ENCODE measurements at regions not wholly inside any gene's neighbourhood (a gene's known extent, or its start where the extent isn't known, plus 50 kb on each side); places are given as distances from the start of the nearest gene placed in this dataset.
"Not testable (repeated sequence)": the region's sequence is repeated elsewhere in the genome, so short reads cannot be mapped to it uniquely, and the experiment has no call there.

DNA sequence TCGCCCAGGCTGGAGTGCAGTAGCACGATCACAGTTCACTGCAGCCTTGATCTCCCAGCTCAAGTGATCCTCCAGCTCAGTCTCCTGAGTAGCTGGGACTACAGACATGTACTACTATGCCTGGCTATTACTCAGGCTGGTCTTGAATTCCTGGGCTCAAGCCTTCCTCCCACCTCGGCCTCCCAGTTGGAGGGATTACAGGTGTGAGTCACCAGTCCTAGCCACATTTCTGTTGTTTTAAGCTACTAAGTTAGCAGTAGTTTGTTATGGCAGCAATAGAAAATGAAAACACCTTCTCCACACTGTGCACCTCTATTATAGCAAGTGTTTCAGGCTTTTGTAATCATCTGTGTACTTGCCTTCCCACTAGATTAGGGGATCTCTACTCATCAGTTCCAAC is 588.9 kb upstream of the TLE4 start:
- DNase-seq (ENCODE audit: low spot score), result no peak
- Histone ChIP-seq H3K9me3 (no peaks in the 10 kb centered on the region), H3K4me3 (no peak overlapping the region), H3K36me3 (no peaks in the 10 kb centered on the region), H3K27me3 (no peaks in the 10 kb centered on the region), H3K4me1 (no peaks in the 10 kb centered on the region), H3K27ac (no peak overlapping the region)
- TF ChIP-seq, protein P1, sequence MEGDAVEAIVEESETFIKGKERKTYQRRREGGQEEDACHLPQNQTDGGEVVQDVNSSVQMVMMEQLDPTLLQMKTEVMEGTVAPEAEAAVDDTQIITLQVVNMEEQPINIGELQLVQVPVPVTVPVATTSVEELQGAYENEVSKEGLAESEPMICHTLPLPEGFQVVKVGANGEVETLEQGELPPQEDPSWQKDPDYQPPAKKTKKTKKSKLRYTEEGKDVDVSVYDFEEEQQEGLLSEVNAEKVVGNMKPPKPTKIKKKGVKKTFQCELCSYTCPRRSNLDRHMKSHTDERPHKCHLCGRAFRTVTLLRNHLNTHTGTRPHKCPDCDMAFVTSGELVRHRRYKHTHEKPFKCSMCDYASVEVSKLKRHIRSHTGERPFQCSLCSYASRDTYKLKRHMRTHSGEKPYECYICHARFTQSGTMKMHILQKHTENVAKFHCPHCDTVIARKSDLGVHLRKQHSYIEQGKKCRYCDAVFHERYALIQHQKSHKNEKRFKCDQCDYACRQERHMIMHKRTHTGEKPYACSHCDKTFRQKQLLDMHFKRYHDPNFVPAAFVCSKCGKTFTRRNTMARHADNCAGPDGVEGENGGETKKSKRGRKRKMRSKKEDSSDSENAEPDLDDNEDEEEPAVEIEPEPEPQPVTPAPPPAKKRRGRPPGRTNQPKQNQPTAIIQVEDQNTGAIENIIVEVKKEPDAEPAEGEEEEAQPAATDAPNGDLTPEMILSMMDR (IDR thresholded peaks at IDR 0.05), result no peak

DNA sequence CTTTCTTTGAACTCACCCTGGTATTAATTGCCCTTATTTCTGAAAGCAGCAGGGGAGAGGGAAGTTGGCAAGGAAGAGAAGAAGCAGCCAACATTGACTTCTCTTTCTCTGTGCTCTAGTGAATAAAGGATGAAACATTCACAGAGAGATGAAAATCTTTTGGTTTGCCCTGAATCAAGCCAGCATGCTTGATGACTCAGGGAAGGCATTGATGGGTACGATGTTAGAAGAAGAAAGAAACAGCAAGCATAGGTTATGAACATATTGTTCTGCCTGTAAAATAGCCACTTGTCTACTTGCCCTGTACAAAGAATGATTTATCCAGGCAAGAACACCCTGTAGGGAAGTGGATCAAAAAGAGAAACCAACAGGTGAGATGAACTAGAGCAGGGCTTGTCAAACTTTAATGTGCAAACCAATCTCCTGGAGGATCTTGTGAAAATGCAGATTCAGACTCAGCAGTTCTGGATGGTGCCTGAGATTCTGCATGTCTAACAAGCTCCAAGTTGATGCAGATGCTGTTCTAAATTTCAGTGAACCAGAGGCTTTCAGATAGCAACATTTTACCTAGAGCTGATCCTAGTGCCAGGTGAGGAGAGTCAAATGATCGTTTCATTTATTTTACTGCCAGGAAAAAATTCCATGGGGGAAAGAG is 586.6 kb upstream of the TLE4 start:
- TF ChIP-seq, protein P1 (IDR thresholded peaks at IDR 0.05), result no peak

DNA sequence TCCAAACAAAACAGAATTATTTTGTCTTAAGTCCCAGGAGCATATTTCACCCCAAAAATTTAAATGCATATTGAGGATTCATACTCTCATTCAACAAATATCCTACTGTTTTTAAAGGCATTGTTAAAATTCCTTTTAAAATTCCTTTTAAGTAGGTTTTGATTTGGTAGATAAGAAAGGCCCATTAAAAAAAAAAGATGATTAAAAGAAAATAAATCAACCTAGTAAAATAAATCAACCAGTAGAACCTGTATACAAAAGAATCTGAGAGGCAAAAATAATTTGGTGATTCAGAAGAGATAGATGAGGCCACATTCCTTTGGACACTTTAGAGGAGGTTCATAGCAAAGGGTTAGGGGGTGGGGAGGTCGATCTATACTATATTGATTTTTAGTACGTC is 585.3 kb upstream of the TLE4 start:
- no peaks in the 10 kb centered on the region for H3K4me1 ChIP-seq

More for the DNA sequence above, 586.6 kb upstream of the TLE4 start:
- no peak for DNase-seq (ENCODE audit: low spot score)
- Histone ChIP-seq H3K9me3 (no peaks in the 10 kb centered on the region), H3K36me3 (no peaks in the 10 kb centered on the region), H3K4me1 (no peaks in the 10 kb centered on the region), H3K27ac (no peak overlapping the region), H3K4me3 (no peak overlapping the region), H3K27me3 (no peaks in the 10 kb centered on the region)

DNA sequence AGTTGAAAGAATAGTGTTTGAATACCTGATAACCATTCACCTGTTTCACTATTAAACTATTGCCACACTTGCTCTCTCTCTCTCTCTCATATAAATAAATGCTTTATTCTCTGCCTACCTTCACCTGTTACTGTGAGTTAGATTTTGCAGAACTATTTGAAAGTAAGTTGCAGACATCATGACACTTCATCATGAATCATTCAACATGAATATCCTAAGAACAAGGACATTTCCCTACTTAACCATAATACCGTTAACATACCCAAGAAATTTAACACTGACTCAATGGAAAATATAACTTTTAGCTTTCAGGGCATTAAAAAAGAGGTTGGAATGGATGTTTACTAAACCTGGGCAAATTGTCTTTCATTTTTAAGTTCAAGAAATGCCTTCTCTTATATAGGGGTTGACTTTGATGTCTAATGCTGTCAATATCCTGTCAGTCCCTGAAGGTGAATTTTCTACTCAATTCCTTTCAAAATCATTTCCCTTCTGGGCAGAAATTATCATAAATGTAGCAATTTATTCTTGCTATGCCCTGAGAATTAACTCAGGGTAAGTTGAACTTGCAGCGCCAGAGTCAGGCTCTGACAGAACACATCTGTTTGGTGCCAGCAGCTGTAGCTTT is 582.6 kb upstream of the TLE4 start:
- no peak for DNase-seq (ENCODE audit: low spot score)
- Histone ChIP-seq H3K4me1 (no peaks in the 10 kb centered on the region), H3K36me3 (no peaks in the 10 kb centered on the region), H3K27ac (no peak overlapping the region), H3K4me3 (no peak overlapping the region), H3K9me3 (no peaks in the 10 kb centered on the region), H3K27me3 (no peaks in the 10 kb centered on the region)
- TF ChIP-seq, protein P1 (IDR thresholded peaks at IDR 0.05), result no peak

More for the DNA sequence above, 585.3 kb upstream of the TLE4 start:
- Histone ChIP-seq H3K4me3 (no peak overlapping the region), H3K36me3 (no peaks in the 10 kb centered on the region), H3K9me3 (no peaks in the 10 kb centered on the region), H3K27ac (no peak overlapping the region), H3K27me3 (no peaks in the 10 kb centered on the region)
- no peak for DNase-seq (ENCODE audit: low spot score)
- TF ChIP-seq, protein P1 (IDR thresholded peaks at IDR 0.05), result no peak

DNA sequence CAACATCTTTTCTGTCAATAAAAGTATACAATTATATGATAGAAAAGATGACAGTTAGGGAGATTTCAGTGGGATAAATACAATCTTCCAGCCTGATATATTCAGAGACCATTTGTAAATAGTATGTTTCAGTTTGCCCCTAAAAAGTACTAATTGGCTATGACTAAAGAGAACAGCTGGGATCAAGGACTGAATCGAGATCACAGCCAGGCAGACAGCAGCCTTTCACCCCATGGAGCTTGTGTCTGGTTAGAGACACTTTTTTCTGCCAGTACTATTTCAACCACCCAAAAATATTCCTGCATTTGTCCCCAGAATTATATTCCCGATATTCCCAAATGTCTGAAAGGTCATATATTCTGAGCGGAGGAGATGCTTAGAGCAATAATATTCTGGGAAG is 577.3 kb upstream of the TLE4 start:
- H3K27me3 ChIP-seq, result no peaks in the 10 kb centered on the region
- H3K27ac ChIP-seq, result no peak overlapping the region
- H3K4me3 ChIP-seq, result no peak overlapping the region
- DNase-seq (ENCODE audit: low spot score), result no peak
- peaks cover 0 to 6% of the 10 kb centered on the region in 2 donors for H3K9me3 ChIP-seq
- TF ChIP-seq, protein P1 (IDR thresholded peaks at IDR 0.05), result no peak
- no peaks in the 10 kb centered on the region for H3K36me3 ChIP-seq
- H3K4me1 ChIP-seq, result no peaks in the 10 kb centered on the region

DNA sequence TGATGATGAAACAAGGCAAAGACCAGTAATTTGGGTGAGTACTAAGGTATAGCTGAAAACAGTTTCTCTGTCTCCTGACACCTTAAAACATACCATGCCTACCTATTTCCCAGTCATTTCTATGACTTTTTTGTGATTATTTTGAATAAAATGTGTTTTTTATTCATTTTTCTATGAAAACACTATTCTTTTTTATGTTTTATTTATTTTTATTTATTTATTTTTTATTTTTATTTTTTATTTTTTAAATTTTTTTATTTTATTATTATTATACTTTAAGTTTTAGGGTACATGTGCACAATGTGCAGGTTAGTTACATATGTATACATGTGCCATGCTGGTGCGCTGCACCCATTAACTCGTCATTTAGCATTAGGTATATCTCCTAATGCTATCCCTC is 576.8 kb upstream of the TLE4 start:
- H3K4me3 ChIP-seq; H3K4me1 ChIP-seq; H3K27ac ChIP-seq; H3K27me3 ChIP-seq; DNase-seq (ENCODE audit: low spot score); H3K9me3 ChIP-seq; H3K36me3 ChIP-seq: not testable (repeated sequence)
